ENCODE measurements at regions not wholly inside any gene's neighbourhood (a gene's known extent, or its start where the extent isn't known, plus 50 kb on each side); places are given as distances from the start of the nearest gene placed in this dataset.

DNA sequence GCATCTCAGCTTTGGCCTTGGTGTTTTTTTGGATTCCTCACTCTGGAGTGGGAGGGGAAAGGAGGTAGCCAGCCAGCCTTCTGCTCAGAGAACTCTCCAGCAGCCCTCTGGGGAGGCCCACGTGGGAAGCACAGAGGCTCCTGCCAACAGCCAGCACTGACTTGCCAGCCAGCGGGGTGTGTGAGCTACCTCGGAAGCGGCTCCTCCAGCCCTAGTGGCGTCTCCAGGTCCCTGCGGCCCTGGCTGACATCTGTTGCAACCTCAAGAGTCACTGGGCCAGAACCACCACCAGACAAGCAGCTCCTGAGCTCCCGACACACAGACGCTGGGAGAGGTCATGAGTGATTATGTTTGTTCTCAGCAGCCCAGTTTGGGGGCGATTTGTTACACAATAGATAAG is 180.2 kb upstream of the FZD8 start:
- TF ChIP-seq MAX (IDR thresholded peaks at IDR 0.05; ENCODE audit: low read depth, low read length), result no peak
- TF ChIP-seq CTCF (IDR thresholded peaks at IDR 0.05; ENCODE audit: low read depth, low read length), result no peak
- TF ChIP-seq POLR2A (IDR thresholded peaks at IDR 0.05; ENCODE audit: extremely low read depth, insufficient read length), result no peak
